ENCODE measurements at regions not wholly inside any gene's neighbourhood (a gene's known extent, or its start where the extent isn't known, plus 50 kb on each side); places are given as distances from the start of the nearest gene placed in this dataset.
"Not testable (repeated sequence)": the region's sequence is repeated elsewhere in the genome, so short reads cannot be mapped to it uniquely, and the experiment has no call there.

DNA sequence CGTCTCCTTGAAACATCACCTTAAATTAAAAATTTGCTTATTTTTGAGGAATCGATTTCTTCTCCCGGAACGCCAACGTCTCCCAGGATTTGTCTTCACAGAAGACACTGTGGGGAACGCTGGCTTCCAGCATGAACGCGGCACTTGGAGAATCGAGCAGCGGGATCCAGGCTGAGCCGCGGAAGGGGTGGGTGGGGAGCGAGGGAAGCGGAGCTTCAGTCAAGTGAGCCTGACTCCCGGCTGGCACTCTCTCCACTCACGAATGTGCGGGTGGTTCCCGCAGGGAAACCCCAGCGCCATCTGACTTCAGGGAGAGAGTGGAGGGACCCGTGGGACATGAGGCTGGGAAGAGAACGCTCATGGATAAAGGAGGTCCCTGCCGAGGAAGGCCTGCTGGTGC, 506.0 kb upstream of the TMEM132C start:
- DNase-seq = no peak

DNA sequence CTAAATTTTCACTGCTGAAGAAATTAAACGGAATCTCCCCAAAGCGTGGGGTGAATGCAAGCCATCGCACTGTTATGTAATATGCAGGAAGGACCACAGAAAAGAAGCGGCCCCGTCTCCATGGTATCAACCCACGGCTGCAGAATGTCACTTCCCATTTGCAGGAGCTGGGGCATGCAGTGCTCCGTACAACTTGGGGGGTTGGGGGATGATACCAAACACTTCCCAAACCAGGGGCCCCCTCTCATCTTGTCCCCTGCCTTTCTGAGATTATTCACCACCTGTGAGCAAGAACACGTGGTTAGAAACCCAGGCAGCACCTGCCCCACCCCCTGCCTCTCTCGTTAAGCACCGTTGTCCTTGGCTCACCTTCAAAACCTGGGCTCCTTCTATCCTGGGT, 505.1 kb upstream of the TMEM132C start:
- DNase-seq = no peak

DNA sequence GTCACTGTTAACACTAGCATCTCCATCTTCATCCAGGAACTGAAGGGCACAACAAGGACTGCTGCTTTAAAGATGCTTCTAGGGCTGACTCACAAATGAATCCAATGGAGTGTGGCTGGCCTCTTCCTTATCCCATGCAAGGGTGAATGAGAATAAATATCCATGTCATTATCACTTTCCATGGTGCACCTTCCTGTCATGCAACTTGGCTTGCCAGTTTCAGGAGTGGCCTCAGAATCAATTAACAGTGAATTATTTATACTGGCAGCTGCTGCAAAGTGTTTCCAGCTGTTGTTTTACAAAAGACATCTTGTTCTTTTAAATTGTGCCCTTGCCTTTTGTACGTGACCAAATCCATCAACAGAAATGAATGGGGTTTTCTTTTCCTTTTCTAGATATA, 499.3 kb upstream of the TMEM132C start:
- no peak for DNase-seq

DNA sequence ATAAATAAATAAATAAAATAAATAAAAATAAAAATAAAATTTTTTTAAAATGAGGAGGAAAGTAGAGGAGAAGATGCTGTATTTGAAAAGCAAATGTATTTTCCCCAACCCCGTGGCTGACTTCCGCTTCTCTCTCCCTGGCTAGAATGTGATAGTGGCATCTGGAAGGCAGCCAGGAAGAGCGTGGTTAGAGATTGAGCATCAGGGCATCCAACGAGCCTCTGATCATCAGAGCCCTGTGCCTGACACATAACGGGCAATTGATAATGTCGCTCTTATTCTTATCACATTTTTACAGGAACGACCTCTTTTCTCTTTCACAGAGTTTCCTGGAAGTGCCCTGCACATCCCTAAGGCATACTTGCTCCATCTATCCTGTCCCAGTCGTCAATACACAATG, 496.9 kb upstream of the TMEM132C start:
- DNase-seq = no peak

DNA sequence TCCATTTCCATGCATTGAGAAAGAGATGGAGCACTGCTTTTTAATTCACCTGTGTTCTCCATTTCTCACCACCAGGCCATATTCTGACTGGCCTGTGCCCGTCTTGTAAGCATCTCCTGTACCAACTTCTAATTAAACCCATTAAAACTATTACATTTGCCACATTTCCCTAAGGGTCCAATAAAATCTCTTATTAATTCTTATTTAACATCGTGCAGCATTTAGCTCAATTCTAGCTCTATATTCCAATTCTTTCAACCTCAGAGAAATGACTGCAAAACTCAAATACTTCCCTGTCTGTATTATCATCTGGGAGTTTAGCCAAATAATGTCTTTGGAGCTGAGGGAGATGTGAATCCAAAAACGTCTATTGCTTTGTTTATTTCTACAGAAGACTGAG, 495.4 kb upstream of the TMEM132C start:
- no peak for DNase-seq

DNA sequence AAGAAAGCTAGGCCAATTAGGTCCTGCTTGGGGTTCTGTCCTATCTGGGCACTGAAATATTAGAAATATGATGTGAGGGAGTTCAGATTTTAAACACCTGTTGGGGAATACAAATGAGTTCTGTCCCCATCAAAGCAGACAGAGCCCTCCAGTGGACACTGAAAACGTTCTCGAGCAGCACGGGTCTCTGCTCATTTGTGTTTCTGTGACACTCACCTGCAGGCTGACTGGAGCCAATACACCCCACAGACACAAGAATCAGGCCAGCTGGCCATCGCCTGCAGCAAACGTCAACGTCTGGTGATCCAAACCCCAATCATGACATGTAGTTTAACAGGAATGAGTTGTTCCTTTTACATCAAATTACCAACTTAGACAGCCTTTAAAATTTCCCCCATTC, 493.4 kb upstream of the TMEM132C start:
- no peak for DNase-seq

DNA sequence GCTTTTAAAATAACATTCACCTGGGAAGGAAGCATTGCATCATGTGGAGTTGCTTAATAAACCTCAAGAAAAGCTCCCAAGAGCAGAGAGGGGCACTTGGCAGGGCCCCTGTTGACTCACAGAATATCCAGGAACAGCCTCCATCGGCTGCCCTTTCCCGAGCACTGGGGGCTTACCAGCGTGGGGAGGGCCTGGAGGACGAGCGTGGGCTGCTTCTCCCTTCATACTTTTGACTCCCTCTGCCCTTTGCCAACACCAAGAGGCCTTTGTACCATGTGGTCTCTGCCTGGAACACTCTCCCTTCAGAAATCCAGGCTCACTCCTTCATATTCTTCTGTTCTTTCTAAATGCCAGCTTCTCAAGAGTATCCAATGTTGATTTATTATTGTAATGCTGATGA, 492.1 kb upstream of the TMEM132C start:
- no peak for DNase-seq

DNA sequence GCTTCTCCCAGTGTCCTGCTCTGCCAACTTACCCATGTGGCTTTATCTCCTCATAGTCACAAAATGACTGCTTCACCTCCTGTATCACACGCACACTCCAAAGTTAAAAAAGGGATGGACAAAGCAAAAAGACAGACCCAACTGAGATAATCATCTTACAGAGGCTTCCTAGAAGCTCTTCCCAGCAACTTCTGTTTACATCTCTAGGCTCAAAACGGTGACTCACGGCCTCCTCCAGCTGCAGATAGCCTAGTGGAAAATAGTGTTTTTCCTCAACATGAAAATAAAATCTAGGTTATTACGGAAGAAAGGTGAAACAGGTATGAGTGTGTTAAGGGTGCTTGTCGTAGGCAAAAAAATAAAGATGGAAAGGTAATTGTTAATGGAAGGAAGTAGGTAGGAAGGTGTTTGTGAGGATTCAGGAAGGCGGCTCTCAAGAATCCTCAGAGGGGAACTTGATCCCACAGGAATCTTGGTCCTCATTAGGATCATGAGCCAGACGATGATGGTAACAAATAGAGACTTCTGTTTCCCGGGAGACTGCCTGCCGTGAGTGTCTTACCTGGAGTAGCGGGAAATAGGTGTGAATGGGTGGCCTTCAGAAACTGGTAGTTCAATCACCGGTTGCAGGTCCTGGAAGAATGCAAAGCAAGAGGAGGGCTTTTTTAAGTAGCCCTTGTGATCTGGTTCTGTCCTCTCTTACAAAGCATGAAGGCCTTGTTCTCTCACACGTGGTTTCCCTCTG, 487.5 kb upstream of the TMEM132C start:
- DNase-seq = no peak

DNA sequence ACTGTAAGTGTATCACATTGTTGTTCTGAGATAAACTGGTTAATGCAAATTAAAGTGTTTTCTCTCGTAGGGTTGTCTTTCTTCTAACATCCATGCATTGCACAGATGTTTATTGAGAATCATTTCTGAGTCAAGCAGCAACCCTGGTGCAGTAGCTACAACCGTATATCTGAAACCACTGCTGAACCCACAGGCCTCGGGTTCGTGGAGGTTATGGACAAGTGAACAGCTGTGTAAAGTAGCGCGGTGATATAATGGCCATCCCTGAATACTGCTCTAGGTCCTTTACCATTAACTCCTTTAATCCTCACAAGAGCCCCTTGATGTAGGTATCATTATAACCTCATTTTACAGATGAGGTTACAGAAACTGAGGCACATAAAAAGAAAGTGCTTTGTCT, 486.1 kb upstream of the TMEM132C start:
- no peak for DNase-seq

DNA sequence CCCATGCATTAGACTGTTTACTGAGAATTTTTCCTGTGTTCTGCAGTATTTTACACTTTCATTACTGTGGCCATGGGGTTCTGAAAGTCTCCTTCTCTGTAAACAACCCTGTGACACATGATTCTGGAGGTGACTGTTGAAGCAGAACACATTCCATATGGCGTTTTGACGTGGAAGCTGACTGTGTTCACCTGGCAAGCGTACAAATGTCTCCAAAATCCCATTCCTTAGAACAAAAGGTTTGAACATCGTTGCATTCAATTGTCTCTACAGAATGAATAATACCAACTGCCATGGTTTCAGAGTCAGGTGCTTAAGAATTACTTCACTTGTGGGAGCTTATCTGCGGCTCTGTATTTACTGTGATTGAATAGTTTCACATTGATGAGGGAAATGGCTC, 485.6 kb upstream of the TMEM132C start:
- DNase-seq = no peak

DNA sequence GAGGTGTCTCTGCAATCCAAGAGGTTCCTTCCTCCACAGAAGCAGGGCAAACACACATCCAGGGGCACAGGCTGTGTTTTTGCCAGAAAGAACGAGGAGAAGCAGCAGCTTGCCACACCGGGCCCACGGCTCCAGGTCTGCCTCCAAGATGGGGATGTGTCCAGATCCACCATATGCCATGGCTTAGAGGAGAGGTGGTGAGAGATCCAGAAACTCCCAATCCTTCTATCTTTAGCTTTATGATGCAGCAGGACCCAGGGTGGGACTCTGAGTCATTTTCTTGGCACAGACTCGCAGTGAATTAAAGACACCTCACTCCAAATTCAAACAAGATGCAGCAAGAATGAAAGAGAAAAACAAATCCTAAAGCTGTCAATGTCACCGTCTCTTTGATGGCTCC, 481.4 kb upstream of the TMEM132C start:
- DNase-seq = no peak

DNA sequence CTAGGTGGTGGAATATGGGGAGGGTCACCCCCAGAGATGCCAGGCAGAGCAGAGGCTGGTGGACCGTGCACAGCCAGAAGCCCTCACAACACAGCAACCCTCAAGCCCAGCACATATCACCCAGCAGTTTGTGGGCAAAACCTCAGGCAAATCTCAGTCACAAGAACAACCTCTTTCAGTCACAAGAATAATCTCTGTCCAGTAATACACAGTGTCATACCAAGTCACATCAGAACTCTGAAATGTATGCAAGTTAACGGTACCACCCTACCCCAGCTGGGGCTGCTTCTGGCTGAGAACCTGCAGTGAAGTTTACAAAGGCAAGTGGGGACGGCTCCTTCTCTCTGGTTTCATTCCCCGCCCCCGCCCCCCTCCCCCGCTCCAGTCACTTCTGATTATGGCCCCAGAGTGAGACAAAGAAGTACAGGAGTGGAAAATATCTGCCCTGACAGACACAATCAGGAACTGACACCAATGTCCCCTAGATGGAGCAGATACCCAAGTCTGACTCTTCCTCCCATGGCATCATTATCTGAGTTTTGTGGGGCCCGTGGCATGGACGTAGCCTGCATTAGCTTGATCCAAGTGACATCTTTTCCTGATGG, 480.9 kb upstream of the TMEM132C start:
- no peak for DNase-seq

DNA sequence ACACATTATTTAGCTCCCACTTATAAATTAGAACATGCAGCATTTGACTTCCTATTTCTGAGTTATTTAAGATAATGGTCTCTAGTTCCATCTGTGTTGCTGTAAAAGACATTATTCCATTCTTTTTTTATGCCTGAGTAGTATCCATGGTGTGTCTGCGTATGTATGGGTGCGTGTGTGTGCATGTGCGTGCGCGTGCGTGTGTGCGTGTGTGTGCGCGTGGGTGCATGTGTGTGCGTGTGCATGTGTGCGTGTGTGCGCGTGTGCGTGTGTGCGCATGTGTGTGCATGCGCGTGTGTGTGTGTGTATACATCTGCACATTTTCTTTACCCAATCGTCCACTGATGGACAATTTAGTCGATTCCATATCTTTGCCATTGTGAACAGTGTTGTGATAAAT, 479.4 kb upstream of the TMEM132C start:
- DNase-seq = no peak

DNA sequence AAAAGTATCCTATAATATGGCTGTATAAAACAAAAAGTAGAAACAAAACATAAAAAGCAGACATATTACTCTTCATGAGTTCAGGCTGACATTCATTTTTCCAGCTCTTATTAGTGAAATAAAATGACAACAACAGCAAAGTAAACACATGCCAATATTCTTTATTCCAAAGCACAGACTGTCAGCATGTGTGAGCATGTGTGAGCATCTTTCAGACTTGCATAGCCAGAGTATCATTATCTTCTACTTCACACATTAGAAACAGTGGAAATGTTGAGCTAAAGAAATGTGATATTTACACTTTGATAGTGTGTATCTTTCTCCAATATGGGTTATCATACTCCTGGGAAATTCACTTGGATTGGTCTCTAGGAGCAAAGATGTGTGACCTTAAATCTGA, 476.6 kb upstream of the TMEM132C start:
- DNase-seq = no peak

DNA sequence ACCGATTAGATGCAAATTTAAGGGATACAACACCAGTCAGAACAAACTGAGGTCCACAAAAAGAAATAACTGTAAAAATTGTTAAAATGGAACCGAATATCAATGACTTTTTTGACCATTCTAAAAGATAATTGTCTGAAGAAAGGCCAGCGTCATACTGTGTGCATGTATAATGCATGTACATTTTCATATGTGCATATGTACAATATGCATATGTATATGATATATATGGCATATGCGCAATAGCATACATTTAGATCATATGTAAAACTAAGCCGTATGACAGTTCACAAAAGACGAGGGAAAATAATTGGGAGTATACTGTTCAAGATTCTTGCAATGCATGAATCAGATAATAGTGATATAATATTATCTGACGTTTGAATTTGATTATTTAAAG, 475.8 kb upstream of the TMEM132C start:
- DNase-seq = no peak

DNA sequence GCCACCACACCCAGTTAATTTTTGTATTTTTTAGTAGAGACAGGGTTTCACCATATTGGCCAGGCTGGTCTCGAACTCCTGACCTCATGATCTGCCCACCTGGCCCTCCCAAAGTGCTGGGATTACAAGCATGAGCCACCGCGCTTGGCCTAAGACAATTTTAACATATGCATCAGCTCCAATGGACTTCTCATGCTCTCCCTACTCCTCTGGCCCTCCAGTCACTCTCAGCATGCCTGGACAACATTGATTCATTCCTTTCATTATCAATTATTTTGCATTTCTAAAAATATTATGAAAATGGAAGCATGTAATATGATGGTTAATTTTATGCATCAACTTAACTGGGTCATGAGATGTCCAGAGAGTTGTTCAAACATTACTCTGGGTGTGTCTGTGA, 469.1 kb upstream of the TMEM132C start:
- no peak for DNase-seq

DNA sequence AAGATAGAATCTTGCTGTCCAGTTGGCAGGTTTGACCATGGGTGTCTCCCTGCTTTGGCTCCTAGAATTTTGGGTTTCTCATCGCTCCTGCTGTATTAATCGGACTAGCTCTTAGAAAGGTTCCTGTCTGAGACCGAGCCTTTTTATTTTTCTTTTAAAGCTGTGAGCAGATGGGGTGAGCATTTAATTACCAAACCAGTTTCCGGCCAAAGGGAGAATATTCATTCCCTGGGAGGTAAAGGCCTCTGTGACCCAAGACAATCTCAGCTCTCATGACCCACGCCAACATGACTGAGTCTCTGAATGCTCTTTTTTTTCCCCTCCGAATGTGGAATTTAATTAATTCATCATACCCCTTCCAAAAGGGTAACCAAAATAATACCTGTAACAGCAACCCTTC, 464.7 kb upstream of the TMEM132C start:
- no peak for DNase-seq

DNA sequence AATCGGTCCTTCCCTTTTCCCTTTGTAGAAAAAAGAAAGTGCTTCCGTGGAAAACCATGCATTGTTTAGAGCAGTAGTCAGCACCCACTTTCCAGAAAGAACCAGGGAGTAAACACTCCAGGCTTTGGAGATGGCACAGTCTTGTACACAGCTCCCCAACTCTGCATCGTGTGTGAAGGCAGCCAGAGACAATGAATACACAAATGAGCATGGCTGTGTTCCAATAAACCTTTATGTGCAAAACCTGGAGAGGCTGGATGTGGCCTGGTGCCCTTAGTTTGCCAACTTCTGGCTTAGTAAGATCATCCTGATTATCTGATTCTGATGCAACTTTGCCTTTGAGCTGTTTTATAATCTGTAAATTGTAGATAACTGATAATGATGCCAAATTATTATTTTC, 463.4 kb upstream of the TMEM132C start:
- DNase-seq = no peak

DNA sequence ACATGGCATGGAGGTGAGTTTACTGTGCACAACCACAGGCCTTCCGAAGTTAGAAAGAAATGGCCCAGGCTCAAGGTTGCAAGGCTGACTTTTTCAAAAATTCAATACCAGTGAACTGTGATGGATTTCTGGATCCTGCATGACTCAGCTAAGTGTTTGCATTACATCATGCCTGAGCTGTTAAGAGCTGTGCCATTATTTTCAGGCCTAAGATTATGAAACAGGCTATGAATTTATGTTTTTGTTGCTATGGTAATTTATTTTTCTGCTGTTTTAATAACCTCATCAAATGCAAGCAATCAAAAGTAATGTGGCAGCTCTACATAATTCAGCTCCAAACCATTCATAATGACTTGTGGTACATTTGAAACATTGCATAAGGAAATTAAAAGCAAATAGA, 457.7 kb upstream of the TMEM132C start:
- no peak for DNase-seq

DNA sequence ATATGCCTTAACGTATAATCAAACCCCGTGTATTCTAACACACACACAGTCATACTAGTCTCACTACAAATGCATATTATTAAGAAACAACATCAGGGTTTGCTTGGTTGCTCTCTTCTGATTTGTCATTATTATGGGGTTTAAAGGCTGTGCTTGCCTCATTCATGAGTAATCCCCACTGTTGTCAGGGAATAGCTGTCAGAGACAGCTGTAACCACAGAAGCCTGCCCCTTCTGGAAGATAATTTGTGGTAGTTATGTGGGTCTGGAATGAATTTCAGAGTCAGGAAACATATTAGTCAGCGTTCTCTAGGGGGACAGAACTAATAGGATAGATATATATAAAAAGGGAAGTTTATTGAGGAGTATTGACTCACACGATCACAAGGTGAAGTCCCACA, 456.9 kb upstream of the TMEM132C start:
- DNase-seq = no peak

DNA sequence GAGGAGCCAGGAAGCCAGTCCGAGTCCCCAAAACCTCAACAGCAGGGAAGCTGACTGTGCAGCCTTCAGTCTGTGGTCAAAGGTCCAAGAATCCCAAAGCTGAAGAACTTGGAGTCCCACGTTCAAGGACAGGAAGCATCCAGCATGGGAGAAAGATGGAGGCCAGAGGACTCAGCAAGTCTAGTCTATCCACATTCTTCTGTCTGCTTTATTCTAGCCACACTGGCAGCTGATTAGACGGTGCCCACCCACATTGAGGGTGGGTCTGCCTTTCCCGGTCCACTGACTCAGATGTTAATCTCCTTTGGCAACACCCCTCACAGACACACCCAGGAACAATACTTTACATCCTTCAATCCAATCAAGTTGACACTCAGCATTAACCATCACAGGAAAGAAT, 456.5 kb upstream of the TMEM132C start:
- DNase-seq = not testable (repeated sequence)

DNA sequence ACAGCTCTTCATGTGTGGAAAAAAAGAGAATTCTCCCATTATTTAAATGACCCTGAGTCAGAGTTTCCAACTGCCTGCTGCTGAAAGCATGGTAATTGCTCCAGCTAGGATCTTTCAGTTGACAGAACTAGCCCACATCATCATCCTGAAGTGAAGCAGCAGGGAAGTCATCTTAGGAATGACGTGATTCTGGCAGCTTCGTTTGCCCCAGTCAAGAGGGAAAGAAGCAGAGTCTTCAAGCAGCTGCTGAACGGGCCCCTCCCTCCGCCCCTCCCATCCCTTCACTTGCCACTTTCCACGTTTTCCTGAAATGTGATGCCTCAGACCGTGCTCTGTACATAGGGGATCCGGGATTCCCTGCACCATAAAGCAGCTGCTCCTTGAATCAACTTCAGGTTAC, 455.0 kb upstream of the TMEM132C start:
- DNase-seq = no peak

DNA sequence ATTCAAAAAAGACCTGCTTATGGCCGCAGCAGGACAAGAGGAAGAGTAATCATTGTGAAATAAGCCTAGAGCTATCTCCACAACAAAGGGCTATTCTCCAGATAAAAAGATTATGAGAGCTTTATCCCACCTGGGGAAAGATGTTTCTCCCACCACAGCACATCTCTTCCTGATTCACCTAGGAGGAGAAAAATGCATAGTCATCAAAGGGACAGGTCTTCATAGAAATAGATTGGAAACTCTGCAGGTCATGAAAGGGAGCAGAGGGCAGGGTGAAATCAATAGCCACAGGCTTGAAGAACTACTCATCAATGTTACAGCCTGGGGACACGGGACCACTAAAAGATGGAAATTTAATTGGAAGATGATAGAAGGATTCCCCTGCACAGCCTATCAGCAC, 453.8 kb upstream of the TMEM132C start:
- no peak for DNase-seq

DNA sequence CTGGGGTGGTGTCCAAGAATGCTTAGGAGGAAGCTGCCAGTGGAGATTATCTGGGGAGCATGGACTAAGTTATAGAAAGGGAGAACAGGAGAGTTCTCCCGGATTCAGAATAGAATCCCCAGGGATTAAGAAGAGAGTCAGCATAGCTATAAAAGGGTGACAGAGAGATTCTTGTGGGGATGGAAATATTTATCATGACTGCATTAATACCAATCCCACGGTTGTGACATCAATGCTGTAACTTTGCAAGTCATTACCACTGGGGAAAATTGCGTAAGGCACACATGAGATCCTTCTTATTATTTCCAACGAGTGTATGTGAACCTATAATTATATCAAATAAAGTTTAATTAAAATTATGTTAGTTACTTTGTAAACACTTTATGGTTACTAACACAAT, 447.9 kb upstream of the TMEM132C start:
- no peak for DNase-seq

DNA sequence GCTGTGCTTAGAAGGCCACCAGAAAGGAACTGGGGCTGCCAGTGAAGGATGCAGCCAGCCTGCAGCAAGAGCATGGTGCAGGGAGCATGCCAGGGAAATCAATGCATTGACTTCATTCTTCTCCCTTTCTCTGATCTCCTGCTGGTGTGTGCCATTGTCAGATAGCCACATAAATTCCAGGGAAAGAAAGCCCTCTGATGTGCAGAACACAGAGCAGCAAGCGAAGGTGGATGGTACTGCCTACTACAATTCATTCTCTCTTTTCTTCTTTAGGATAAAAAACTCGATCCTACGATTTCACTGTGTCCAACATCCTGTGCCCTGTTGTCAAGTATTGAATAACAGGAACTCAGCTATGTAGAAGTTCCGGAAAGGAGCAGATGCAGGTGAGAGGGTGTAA, 446.7 kb upstream of the TMEM132C start:
- no peak for DNase-seq

Measured in midbrain (tissue), 1 donor.